ENCODE measurements at regions not wholly inside any gene's neighbourhood (a gene's known extent, or its start where the extent isn't known, plus 50 kb on each side); places are given as distances from the start of the nearest gene placed in this dataset.

DNA sequence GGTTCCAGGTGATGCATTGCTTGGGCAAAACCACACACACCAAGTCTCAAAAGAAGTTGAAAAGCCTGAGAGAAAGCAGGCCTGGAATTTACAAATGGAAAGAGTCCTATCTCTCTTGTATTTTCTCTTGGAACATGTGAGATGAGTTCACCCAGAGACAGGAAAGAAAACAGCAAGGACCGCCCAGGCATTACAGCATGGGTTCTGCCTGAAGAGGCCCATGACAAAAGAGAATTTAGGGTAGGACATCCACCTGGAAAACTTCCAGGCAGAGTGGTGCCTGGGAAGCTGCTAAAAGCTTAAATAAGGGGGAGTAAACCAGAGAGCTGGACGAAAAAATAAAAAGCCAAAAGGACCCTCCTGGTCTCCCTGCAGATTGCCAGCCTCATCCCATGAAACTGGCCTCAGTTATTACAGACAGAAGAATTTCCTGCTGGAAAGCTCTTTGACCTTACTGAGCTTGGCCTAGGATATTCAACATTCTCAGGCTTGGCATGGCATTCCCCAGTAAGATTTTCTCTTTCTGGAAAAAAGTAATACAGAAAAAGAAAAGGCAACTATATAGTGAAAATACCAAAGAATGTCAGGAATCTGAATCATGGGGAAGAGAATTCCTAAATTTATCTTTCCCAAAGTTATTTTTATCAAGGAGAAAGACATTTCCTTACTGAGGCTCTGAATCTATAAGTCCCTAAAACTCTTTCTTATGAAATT is 121.3 kb upstream of the NUDT4 start:
- no peak for DNase-seq

DNA sequence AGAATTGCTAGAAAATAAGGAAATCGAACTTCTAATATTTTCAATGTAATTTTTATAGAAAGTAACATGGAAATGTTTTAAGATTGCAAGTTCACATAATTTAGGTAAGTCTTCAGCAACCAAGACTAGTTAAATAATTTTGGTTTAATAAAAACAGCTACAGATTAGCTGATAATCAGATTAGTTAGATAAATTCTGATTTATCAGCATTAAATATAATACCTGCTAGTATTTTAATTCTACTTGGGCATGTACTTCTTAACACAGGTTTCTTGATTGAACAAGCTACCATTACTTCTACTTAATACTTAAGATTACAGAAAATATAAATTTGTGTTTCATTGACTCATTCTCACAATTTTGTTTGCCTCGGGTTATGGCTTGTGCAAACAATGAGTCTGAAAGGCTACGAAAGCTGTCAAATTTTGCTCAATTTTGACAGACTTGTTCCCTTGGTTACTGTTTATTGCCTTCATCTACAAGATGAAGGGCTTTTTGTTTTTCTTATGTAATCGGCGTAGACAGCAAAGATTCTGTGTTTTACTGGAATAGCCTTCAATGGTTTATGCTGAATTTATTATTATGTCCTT is 116.1 kb upstream of the NUDT4 start:
- DNase-seq: no peak

DNA sequence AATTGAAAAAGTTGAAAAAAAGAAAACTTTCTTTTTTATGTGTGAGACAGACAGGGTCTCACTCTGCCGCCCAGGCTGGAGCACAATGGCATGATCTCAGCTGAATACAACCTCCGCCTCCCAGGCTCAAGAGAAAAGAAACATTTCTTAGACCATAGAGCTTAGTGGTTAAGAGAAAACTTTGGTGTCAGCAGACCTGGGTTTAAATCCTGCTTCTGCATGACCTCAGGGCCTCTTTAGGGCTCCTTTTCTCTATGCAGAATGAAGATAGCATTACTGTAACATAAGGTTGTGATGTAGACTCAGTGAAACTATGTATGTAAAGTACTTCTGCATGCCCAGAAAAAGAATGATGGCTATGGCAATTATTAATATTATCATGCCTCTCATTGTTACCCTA is 104.7 kb upstream of the NUDT4 start:
- DNase-seq: no peak

DNA sequence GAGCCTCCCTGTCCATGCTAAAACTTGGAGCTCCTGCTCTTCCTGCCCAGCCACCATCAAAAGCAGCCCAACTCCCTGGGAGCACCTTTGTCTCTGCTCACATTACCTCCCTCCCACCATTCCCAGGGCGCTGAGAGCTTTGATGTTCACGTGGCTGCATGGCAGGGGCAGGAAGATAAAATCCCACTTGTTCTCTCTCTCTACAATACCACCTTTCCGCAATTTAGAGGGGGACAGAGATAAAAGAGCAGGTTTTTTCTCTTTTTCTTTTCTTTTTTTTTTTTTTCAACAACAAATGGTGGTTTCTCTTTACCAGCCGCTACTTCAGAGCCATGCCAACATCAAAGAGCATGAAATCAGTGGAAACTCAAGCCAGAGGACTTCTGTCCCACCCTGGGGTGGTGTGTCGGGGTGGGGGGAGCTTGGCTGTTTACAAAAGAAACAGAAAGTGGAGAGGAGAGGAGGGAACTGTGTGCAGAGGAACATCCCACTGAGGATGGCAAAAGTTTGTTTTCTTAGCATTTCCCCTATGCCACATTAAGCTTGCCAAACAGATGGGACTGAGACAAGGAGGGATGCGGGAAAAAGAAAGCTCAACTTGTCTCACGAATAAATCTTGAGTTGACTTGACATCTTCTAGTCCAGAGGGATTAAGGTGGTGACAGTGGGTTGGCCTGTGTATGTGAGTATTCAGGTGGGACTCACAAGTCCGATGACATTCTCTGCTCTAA is 103.7 kb upstream of the NUDT4 start:
- no peak for DNase-seq

DNA sequence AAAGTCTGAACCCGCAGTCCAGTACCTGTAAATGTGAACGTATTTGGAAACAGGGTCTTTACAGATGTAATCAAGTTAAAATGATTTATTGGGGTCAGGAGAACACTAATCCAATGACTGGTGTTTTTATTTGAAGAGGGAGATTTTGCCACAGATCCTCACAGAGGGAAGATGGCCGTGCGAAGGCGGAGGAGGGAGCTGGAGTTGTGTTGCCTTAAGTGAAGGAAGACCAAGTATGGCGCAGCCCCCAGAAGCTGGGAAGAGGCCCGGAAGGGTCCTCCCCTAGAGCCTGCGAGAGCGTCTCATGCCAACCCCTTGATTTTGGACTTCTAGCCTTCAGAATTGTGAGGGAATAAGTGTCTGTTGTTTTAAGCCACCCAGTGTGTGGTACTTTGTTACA is 102.8 kb upstream of the NUDT4 start:
- no peak for DNase-seq

DNA sequence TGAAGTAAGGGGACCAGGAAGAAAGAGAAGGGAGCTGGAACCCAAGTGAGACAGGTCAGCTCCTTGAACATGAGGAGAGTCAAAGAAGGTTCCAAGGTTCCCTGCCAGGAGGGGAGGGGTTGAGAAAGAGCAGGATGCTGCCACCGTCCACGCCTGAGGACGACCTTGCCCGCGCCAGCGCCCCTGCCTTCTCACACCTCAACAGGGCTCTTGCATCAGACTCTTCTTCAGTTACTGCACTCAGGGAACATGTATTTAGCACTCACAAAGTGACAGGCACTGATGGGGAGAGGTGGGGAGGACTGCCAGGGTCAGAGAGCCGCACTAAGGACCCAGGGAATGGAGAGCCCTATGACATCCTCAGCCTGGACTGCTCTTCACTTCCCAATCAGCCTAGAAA is 102.1 kb upstream of the NUDT4 start:
- no peak for DNase-seq

DNA sequence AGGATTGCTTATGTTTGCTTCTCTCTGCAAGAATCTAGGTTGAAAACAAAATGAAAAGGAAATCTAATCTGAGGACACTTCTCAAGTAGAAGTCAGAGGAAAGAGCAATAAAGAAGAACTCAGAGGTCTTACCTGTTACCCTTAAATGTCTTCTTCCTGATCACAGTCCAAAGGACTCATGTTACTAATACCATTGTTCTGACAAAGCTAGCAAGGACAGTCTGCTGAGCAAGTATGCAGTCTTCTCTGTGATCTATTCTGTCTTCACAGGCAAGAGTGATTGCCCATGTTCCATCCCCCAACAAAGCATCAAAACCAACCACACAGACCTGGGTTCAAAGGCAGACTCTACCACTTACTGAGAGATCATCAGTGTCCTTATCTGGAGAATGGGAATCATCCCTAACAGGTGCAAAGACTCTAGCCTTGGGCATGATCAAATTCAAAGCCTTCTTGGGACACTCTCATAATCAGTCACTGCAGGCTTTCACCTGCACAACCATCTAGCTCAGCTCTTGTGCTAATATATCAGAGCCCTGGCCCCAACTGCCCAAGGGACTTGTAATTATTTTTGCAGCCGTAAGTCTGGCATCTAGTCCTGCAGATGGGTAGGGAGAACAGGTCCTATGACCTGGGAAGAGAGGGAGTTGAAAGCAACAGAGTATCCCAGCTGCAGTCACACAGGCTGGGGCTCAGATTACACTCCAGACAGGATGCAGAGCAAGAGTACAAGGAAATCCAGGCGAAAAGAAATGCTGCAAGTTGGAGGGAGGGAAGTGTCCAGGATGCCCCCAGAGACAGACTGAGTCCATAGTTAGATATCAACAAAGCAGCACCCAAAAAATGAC is 97.9 kb upstream of the NUDT4 start:
- no peak for DNase-seq

DNA sequence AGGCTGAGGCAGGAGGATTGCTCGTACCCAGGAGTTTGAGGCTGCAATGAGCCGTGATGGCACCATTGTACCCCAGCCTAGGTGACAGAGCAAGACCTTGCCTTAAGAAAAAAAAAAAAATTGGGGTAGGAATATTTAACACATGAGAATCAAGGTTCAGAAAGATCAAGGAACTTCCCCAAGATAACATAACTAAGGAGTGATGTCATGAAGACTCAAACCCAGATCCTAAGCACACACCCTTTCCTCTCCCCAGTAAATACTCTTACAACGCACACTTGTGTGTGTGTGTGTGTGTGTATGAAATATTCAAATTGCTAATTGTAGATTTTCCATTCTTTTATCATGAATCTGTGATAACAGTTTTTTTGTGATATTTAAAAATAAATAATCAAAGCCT is 90.6 kb upstream of the NUDT4 start:
- DNase-seq: no peak

DNA sequence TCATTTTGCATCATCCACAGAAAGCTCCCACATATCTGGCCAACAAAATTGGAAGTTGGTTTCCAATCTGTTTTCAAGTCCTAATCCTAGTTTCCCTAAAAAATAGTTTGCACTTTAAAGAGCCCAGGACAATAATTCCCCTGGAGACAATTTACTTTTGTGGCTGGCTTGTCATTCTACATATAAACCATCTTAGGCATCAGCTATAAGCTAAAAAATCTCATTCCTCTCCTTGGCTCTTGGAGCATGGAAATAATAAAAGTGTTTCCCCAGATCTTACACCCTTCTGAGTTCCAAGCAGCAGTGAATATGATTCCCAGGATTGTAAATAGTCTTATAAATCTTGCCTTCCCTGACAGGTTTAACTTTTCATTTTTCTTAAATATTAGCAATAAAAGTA is 89.1 kb upstream of the NUDT4 start:
- DNase-seq: no peak

DNA sequence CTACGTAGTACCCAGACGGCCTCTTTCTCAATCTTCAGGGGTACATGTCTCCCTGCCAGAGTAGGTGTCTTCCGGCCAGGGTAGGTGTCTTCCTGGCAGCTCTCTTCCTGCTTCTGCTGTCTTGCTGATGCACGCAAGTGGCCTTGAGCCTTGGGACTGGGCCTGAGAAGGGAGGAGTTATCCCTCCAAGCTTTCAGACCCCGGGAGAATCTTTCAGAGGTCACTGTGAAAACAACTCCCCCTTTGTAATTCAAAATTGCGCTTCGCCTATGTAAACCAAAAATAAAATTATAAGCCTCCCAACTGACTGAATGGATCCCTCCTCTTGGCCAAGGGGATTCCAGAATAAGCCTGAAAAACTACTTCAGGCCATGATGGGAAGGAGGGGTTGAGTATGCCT is 87.3 kb upstream of the NUDT4 start:
- no peak for DNase-seq

DNA sequence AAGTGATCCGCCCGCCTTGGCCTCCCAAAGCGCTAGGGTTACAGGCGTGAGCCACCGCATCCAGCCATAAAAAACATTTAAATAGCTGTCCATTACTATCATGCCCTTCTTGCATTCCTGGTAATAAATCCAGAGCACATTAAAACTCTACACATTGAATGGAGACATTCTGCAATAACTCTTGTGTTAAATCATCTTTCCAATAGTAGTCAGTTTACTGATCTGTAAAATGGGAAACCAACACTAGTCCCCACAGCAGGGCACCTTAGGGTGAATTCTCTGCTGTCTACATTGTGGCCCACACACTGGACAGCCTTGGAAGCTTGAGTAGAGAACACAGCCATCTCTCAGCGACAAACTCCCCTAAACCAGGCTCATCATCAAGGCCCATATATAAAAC is 85.5 kb upstream of the NUDT4 start:
- DNase-seq: no peak

DNA sequence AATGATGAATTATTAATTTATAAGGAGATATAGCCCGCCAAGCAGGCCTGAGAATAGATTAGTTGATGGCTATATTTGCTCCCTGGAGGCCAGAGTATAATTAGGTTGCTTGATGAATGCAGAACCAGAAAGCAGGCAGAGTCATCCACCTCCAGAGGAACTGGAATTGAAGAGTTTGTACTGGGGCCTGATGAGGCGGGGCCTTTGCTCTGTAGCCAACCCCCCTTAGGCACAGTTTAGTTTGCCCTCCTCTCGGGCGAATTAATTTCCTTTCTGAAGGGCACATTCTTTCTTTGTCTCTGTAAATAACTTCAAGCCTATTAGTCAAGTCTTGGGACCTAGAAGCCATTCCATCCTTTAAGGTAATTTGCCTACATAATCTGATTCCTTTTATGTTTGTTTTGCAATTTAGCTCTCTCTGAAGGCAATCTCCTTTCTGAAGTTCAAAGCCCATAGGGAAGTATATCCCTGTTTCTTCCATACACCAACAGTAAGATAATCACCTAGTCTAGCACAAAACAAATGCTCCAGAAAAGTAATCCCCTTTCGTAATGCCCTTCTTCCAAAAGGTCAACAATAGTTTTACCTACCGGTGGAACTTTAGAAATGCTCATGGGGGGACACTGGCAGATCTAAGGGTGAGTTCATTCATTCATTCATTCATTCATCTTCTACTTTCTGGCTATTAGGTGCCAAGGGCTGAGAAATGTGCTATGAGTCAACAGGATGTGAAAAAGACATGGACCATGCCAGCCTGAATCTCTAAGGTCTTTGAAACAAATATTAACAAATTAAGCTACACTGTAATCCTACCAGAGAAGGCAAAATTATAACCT is 84.8 kb upstream of the NUDT4 start:
- DNase-seq: no peak

DNA sequence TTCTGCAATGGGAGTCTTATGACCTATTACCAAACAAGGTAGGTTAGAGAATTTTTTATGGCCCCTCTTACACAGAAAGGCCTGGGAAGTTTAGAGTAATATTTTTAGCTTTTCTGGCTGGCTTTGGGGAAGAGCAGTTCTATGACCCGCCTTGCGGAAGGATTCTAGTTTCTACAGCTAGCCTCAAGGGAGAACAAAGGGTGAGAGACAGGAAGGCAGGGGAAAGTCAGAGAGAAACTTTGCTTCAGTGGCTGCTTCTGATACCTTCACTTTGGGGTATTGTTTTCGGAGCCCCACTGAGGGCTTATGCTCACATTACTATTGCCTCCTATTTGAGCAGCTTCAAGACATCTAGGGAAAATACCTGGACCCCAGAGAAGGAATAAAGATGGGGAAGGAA is 80.7 kb upstream of the NUDT4 start:
- DNase-seq: no peak

DNA sequence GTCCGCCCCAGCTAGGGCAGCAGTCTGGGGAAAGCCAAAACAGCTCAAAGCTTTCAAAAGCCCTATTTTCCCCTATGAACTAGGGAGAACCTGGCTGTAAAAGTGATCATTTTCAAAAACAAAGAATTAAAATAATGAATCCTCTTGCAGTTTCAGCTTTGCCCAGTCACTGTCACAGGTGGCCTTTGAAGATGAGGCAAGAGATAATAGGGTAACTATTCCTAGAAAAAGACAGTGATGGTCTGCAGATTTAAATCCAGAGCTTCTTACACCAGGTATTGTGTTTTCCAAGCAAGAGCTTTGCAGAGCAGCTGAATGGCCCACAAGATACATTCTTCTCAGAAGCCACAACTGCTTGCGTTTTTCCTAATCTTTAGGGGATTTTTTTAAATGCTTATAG is 80.2 kb upstream of the NUDT4 start:
- no peak for DNase-seq

DNA sequence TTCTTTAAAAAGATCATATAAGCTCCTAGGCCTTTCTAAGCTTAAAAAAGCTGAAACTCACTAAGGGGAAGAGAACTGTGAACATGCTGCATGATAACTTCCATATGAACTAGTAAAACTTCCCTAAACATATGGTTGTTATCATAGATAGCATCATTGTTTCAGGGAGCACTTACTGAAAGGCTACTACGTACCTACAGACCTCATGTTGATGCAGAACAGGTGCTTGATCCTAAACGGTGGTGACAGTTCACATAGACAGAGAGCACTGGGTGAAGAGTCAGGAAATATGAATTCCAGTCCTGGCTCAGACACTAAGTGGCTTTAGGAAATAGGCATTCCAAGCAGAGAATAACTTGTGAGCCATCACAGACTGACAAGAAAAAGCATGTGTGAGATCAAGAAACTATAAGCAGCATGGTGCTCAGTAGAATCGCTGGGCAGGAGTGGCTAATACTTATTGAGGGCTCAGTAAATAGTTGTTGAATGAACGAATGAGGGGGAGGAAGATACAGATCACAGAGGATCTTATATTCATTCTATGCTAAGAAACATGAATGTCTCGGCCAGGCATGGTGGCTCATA is 78.4 kb upstream of the NUDT4 start:
- no peak for DNase-seq

DNA sequence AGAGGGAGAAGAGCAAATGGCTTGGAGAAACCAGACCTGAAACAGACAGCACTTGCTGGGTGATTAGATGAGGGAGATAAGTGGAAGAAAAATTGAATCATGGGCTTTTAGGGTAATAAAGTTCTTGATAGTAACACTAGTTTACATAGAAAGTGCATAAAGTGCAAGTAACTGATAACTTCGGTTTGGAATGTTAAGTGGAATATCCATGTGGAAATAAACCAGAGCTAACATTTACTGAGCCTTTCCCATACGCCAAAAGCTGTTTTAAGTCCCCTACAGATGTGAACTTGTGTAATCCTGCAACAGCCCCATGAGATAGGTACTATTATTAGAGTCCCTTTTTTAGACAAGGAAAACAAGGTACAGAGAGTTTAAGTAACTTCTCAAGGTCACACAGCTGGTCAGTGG is 77.1 kb upstream of the NUDT4 start:
- no peak for DNase-seq

DNA sequence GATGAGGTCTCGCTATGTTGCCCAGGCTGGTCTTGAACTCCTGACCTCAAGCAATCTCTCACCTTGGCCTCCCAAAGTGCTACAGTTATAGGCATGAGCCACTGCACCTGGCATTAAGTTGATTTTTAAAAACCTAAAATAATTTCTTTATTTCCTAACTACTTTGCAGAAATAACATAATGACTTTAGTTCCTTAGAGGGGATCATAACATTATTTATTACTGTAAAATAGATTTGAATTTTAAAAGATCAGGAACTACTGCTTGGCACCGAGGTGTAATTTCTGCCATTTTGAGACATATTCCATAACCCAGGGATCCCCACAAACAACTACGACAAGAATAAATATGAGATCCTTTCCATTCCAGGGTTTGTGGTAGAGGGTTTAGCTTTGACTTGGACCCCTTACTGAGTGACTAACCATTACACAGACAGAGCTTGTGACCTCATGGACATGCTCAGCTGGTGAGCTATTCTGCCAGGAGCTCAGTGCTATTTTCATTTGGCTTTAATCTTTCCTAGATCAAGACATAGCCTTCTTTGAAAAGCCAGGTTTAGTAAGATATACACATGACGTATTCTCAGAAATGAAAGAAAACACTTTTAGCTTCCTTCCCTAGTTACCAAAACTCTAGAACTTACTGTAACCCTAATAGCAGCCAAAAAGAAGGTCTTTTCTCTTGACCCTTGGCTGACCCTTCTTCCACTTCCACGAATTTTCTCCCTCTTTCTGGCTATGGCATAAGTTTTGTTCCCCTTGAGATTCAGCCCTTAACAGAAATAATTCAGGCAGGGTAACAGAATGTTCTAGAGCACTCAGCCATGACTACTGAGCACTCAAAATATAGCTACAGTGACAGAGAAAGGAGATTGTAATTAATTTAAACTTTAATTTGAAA is 75.1 kb upstream of the NUDT4 start:
- DNase-seq: no peak

DNA sequence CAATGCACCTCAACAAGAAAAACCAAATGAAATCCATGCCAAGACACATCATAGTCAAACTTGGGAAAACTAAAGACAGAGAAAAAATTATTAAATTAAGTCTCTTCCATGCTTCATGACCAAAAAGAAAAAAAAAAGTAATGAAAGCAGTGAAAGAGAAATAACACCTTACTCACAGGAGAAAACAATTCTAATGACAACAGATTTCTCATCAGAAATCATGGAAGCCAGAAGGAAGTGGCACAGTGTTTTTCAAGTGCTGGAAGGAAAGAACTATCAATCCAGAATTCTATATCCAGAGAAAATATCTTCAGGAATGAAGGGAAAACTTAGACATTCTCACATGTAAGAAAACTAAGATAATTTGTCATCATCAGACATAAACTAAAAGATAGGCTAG is 71.1 kb upstream of the NUDT4 start:
- DNase-seq: no peak

DNA sequence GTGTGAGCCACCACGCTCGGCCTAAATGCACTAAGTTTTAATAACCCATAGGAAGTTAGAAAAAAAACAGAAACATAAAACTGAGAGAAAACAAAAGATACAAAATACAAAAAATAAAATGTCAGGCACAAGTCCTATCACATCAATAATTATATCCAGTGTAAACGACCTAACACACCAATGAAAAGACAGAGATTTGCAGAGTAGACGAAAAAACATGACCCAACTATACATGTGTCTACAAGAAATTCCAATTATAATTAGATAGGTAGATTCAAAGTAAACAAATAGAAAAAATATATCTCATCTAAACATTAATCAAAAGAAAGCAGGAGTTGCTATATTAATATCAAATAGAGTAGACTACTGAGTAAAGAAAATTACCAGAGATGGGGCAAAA is 69.4 kb upstream of the NUDT4 start:
- no peak for DNase-seq

DNA sequence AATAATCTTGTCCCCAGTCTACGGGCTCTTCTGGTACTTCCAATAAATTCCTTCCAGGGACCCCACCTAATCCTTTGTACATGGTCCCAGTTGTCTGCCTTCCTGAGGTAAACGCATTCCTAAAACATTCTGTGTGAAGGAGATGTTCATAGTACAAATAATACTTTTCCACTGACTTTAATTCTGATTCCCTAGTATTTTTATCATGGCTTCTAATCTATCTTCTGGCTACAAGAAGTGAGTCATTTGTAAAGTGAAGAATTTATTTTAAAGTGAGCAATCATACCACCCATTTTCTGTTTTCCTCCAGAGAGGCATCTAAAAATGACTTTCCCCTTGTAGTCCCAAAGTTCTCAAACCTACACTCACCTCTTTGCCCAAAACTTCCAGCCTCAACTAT is 65.9 kb upstream of the NUDT4 start:
- no peak for DNase-seq

DNA sequence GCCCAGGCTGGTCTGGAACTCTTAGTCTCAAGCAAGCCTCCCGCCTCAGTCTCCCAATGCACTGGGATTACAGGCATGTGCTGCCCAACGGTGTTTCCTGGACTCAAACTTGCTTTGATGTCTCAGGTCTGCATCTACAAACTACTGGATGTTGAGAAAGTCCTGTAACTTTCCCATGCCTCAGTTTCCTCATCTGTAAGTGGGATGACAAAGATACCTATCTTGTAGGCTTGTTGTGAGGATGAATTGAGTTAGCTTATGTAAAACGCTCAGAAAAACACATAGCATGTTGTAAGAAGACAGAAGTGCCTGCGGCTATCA is 63.6 kb upstream of the NUDT4 start:
- no peak for DNase-seq
